GM13976 (cell line): ENCODE measurements at regions not wholly inside any gene's neighbourhood (a gene's known extent, or its start where the extent isn't known, plus 50 kb on each side); places are given as distances from the start of the nearest gene placed in this dataset.
"Not testable (repeated sequence)": the region's sequence is repeated elsewhere in the genome, so short reads cannot be mapped to it uniquely, and the experiment has no call there.

Source experiments
- DNase-seq: peaks from one replicate; pipeline ENCODE4 v3.0.0; 2012; ENCODE audit warnings: low spot score
- in situ Hi-C: fragments of 300-500 bp; cut with MboI; formaldehyde crosslinking; loops from one replicate; pipeline ENCODE4 v1.12.0; 2022; ENCODE audit warnings: low sequenced_read_pairs, mixed read lengths, inconsistent platforms; ENCODE audit not compliant: unreplicated experiment
- TF ChIP-seq, protein P1 (sequence below): IDR thresholded peaks from 2 replicates; pipeline ENCODE4 v1.5.1; 2012; ENCODE audit warnings: borderline replicate concordance, mild to moderate bottlenecking; ENCODE audit not compliant: insufficient read depth; ENCODE audit errors: extremely low read depth, missing control alignments, control extremely low read depth

- TF ChIP-seq, protein P1, sequence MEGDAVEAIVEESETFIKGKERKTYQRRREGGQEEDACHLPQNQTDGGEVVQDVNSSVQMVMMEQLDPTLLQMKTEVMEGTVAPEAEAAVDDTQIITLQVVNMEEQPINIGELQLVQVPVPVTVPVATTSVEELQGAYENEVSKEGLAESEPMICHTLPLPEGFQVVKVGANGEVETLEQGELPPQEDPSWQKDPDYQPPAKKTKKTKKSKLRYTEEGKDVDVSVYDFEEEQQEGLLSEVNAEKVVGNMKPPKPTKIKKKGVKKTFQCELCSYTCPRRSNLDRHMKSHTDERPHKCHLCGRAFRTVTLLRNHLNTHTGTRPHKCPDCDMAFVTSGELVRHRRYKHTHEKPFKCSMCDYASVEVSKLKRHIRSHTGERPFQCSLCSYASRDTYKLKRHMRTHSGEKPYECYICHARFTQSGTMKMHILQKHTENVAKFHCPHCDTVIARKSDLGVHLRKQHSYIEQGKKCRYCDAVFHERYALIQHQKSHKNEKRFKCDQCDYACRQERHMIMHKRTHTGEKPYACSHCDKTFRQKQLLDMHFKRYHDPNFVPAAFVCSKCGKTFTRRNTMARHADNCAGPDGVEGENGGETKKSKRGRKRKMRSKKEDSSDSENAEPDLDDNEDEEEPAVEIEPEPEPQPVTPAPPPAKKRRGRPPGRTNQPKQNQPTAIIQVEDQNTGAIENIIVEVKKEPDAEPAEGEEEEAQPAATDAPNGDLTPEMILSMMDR, result no peak
- no peak for DNase-seq
- in situ Hi-C loops, result no loop called here
Measured at GRCh38 chr10:91745090-91745831, 53.0 kb upstream of the TNKS2 start.

- DNase-seq, result no peak
- TF ChIP-seq, protein P1, result no peak
- in situ Hi-C loops, result no loop called here
Measured at GRCh38 chr10:91743465-91743864, 54.8 kb upstream of the TNKS2 start.

- DNase-seq, result no peak
- TF ChIP-seq, protein P1, result no peak
- in situ Hi-C loops, result no loop called here
Measured at GRCh38 chr10:91742229-91742628, 56.0 kb upstream of the TNKS2 start.

GRCh38 chr10:91741356-91741755, 56.9 kb upstream of the TNKS2 start:
- TF ChIP-seq, protein P1, result no peak
- no peak for DNase-seq
- in situ Hi-C loops, result no loop called here

- in situ Hi-C loops, result no loop called here
- no peak for DNase-seq
- TF ChIP-seq, protein P1, result no peak
Measured at GRCh38 chr10:91740353-91740924, 57.8 kb upstream of the TNKS2 start.

DNA sequence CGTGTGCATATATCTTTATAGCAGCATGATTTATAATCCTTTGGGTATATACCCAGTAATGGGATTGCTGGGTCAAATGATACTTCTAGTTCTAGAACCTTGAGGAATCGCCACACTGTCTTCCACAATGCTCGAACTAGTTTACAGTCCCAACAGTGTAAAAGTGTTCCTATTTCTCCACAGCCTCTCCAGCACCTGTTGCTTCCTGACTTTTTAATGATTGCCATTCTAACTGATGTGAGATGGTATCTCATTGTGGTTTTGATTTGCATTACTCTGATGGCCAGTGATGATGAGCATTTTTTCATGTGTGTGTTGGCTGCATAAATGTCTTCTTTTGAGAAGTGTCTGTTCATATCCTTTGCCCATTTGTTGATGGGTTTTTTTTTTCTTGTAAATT, 66.0 kb upstream of the TNKS2 start:
- DNase-seq, in situ Hi-C loops: not testable (repeated sequence)

DNA sequence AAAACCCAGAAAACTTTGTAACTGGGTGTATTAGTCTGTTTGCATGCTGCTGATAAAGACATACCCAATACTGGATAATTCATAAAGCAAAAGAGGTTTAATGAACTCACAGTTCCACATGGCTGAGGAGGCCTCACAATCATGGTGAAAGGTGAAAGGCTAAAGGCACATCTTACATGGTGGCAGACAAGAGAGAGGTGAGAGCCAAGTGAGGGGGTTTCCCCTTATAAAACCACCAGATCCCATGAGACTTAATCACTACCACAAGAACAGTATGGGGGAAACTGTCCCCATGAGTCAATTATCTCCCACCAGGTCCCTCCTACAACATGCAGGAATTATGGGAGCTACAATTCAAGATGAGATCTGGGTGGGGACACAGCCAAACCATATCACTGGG, 68.9 kb upstream of the TNKS2 start:
- in situ Hi-C loops, DNase-seq: not testable (repeated sequence)
